GM23338 (cell line): ENCODE measurements at regions not wholly inside any gene's neighbourhood (a gene's known extent, or its start where the extent isn't known, plus 50 kb on each side); places are given as distances from the start of the nearest gene placed in this dataset.

ENCODE experiments used
- ATAC-seq: fragments of 200-7000 bp; cut with Tn5 transposase; 3 replicates; pipeline ENCODE4 v1.9.1; 2020
- DNase-seq: peaks from one replicate; pipeline ENCODE4 v3.0.0-alpha.2; 2015; ENCODE audit warnings: low spot score
- H2AFZ ChIP-seq: fragments of 200-600 bp; sonication (generic); 2 replicates; pipeline ENCODE4 v1.8.0; 2016; ENCODE audit warnings: antibody characterized with exemption, mild to moderate bottlenecking, moderate library complexity
- H3F3A ChIP-seq: fragments of 200-600 bp; sonication (generic); replicated peaks from 2 replicates; pipeline ENCODE4 v1.8.0; 2017; ENCODE audit warnings: antibody characterized with exemption, mixed run types, low read depth
- H3K27ac ChIP-seq: fragments of 200-600 bp; sonication (generic); 2 replicates; pipeline ENCODE4 v1.6.1; 2016; ENCODE audit warnings: low read depth
- H3K27me3 ChIP-seq: fragments of 200-600 bp; sonication (generic); 2 replicates; pipeline ENCODE4 v1.8.0; 2016; ENCODE audit warnings: mild to moderate bottlenecking, mixed run types, moderate library complexity; ENCODE audit not compliant: insufficient read depth
- H3K36me3 ChIP-seq: fragments of 200-600 bp; sonication (generic); 2 replicates; pipeline ENCODE4 v1.8.0; 2016; ENCODE audit warnings: mild to moderate bottlenecking; ENCODE audit not compliant: insufficient read depth
- H3K4me1 ChIP-seq: fragments of 200-600 bp; sonication (generic); 2 replicates; pipeline ENCODE4 v1.8.0; 2016; ENCODE audit warnings: mild to moderate bottlenecking, moderate library complexity; ENCODE audit not compliant: insufficient read depth
- H3K4me2 ChIP-seq: fragments of 200-600 bp; sonication (generic); 2 replicates; pipeline ENCODE4 v1.7.1; 2017; ENCODE audit warnings: mixed run types
- H3K4me3 ChIP-seq: fragments of 200-600 bp; sonication (generic); 2 replicates; pipeline ENCODE4 v1.6.1; 2016; ENCODE audit warnings: mixed run types
- H3K79me2 ChIP-seq: fragments of 200-600 bp; sonication (generic); replicated peaks from 2 replicates; pipeline ENCODE4 v1.8.0; 2017; ENCODE audit warnings: mild to moderate bottlenecking; ENCODE audit not compliant: insufficient read depth
- H3K9me2 ChIP-seq: fragments of 200-600 bp; sonication (generic); 2 replicates; pipeline ENCODE4 v1.8.0; 2017; ENCODE audit not compliant: insufficient read depth
- H4K20me1 ChIP-seq: fragments of 200-600 bp; sonication (generic); replicated peaks from 2 replicates; pipeline ENCODE4 v1.8.0; 2017; ENCODE audit warnings: mild to moderate bottlenecking; ENCODE audit not compliant: insufficient read depth
- H3K27ac Mint-ChIP-seq: 2 replicates; pipeline ENCODE4 v1.8.0; 2020; ENCODE audit warnings: inconsistent platforms, mild to moderate bottlenecking, moderate library complexity, mixed read lengths
- H3K27me3 Mint-ChIP-seq: 3 replicates; pipeline ENCODE4 v1.8.0; 2022; ENCODE audit warnings: low read depth, mild to moderate bottlenecking, moderate library complexity, mixed read lengths, inconsistent platforms; ENCODE audit not compliant: insufficient read depth, poor library complexity
- H3K36me3 Mint-ChIP-seq: 3 replicates; pipeline ENCODE4 v1.8.0; 2021; ENCODE audit warnings: low read depth, mild to moderate bottlenecking, inconsistent platforms, moderate library complexity, mixed read lengths
- H3K4me1 Mint-ChIP-seq: 3 replicates; pipeline ENCODE4 v1.8.0; 2020; ENCODE audit warnings: mild to moderate bottlenecking, inconsistent platforms, mixed read lengths
- H3K4me3 Mint-ChIP-seq: 3 replicates; pipeline ENCODE4 v1.8.0; 2021; ENCODE audit warnings: moderate library complexity, mild to moderate bottlenecking, inconsistent platforms, mixed read lengths
- H3K9me3 Mint-ChIP-seq: 3 replicates; pipeline ENCODE4 v1.8.0; 2020; ENCODE audit warnings: moderate library complexity, mild to moderate bottlenecking, inconsistent platforms, mixed read lengths
- CREB1 ChIP-seq: fragments of 250-450 bp; sonication (Bioruptor Pico); IDR thresholded peaks from 2 replicates; pipeline ENCODE4 v1.5.0; 2020; ENCODE audit warnings: low read depth, mild to moderate bottlenecking, moderate library complexity
- CTCF ChIP-seq, 2 experiments: fragments of 200-600 bp in 1 of 2; sonication (generic) in 1 of 2; conservative IDR thresholded peaks; 2 replicates each; pipeline versions ENCODE4 v1.5.1 to v1.6.1; 2016 to 2017; ENCODE audit warnings: antibody characterized with exemption in 2 of 2, low read depth in 2 of 2, mild to moderate bottlenecking in 2 of 2, moderate library complexity in 1 of 2
- ETS1 ChIP-seq: IDR thresholded peaks from 2 replicates; pipeline ENCODE4 v1.6.1; 2016; ENCODE audit warnings: antibody characterized with exemption
- EZH2 ChIP-seq: fragments of 200-600 bp; sonication (generic); IDR thresholded peaks from one replicate; pipeline ENCODE4 v1.8.0; 2017; ENCODE audit warnings: antibody characterized with exemption, mild to moderate bottlenecking, low read depth; ENCODE audit not compliant: unreplicated experiment
- EZH2phosphoT487 ChIP-seq: fragments of 200-600 bp; sonication (generic); IDR thresholded peaks from one replicate; pipeline ENCODE4 v1.8.1; 2018; ENCODE audit warnings: antibody characterized with exemption; ENCODE audit not compliant: unreplicated experiment
- JUNB ChIP-seq: IDR thresholded peaks from one replicate; pipeline ENCODE4 v1.6.1; 2016; ENCODE audit warnings: antibody characterized with exemption; ENCODE audit not compliant: unreplicated experiment
- NANOG ChIP-seq: IDR thresholded peaks from 2 replicates; pipeline ENCODE4 v1.6.1; 2016; ENCODE audit warnings: antibody characterized with exemption, borderline replicate concordance
- POLR2AphosphoS5 ChIP-seq: IDR thresholded peaks from 2 replicates; pipeline ENCODE4 v1.6.1; 2016; ENCODE audit warnings: antibody characterized with exemption, low read depth
- REST ChIP-seq: IDR thresholded peaks from one replicate; pipeline ENCODE4 v1.6.1; 2018; ENCODE audit warnings: antibody characterized with exemption; ENCODE audit not compliant: unreplicated experiment
- STAT1 ChIP-seq: IDR thresholded peaks from one replicate; pipeline ENCODE4 v1.6.1; 2016; ENCODE audit warnings: antibody characterized with exemption; ENCODE audit not compliant: unreplicated experiment
- ZNF114 ChIP-seq: fragments of 250-450 bp; sonication (Bioruptor Pico); IDR thresholded peaks from 2 replicates; pipeline ENCODE4 v1.5.0; 2020; ENCODE audit warnings: mild to moderate bottlenecking, moderate library complexity
- ZNF331 ChIP-seq: fragments of 250-450 bp; sonication (Bioruptor Pico); IDR thresholded peaks from 2 replicates; pipeline ENCODE4 v1.5.0; 2020; ENCODE audit warnings: low read depth, mild to moderate bottlenecking, moderate library complexity
- ZNF462 ChIP-seq: fragments of 250-450 bp; sonication (Bioruptor Pico); IDR thresholded peaks from 2 replicates; pipeline ENCODE4 v1.5.0; 2020; ENCODE audit warnings: mild to moderate bottlenecking, moderate library complexity

- Mint-ChIP-seq H3K9me3 (no peaks in the 10 kb centered on the region), H3K4me1 (peaks cover 7% of the 10 kb centered on the region; the same call in 2 of the 3 replicates), H3K4me3 (no peak overlapping the region), H3K27ac (no peak overlapping the region), H3K27me3 (peaks cover 3% of the 10 kb centered on the region), H3K36me3 (peaks cover 2% of the 10 kb centered on the region; the same call in 2 of the 3 replicates)
- Histone ChIP-seq H4K20me1 (no peaks in the 10 kb centered on the region), H3K36me3 (no peaks in the 10 kb centered on the region), H3K9me2 (no peaks in the 10 kb centered on the region), H3F3A (no peaks in the 10 kb centered on the region), H3K27ac (no peak overlapping the region), H3K27me3 (no peaks in the 10 kb centered on the region), H3K79me2 (no peaks in the 10 kb centered on the region), H3K4me3 (no peak overlapping the region), H2AFZ (no peak overlapping the region), H3K4me1 (no peaks in the 10 kb centered on the region), H3K4me2 (no peak overlapping the region)
- ATAC-seq (no peak), DNase-seq (no peak)
- TF ChIP-seq EZH2 (no peak), REST (no peak), JUNB (no peak), STAT1 (no peak), NANOG (no peak), ZNF462 (CRISPR knock-in tag) (no peak), CTCF (conservative IDR thresholded peaks at IDR 0.05; ENCODE audit: low read depth in 2 of 2) (no peak), ETS1 (no peak), ZNF331 (CRISPR knock-in tag) (no peak), EZH2phosphoT487 (no peak), ZNF114 (CRISPR knock-in tag) (no peak), POLR2AphosphoS5 (no peak), CREB1 (CRISPR knock-in tag) (no peak)
Measured at GRCh38 chr16:27708651-27709050, 158.7 kb downstream of the KATNIP start.
